Prostate gland (tissue), 2 donors: ENCODE measurements at regions not wholly inside any gene's neighbourhood (a gene's known extent, or its start where the extent isn't known, plus 50 kb on each side); places are given as distances from the start of the nearest gene placed in this dataset.
"Not testable (repeated sequence)": the region's sequence is repeated elsewhere in the genome, so short reads cannot be mapped to it uniquely, and the experiment has no call there.

ENCODE experiments used
- POLR2A ChIP-seq: fragments of 450-650 bp; IDR thresholded peaks from one replicate; pipeline ENCODE4 v1.6.1; 2016; ENCODE audit warnings: antibody characterized with exemption, mild to moderate bottlenecking
- POLR2AphosphoS5 ChIP-seq: sonication (generic); formaldehyde crosslinking; IDR thresholded peaks from one replicate; pipeline ENCODE4 v1.6.1; 2017; ENCODE audit warnings: antibody characterized with exemption
- TF ChIP-seq, protein P1 (sequence below), 4 experiments: fragments of 200-600 bp in 2 of 4; fragments of 450-650 bp in 2 of 4; sonication (generic) in 2 of 4; IDR thresholded peaks; 1 replicate in 3 of 4; 2 replicates in 1 of 4; pipeline ENCODE4 v1.5.1; 2016 to 2019; ENCODE audit warnings: antibody characterized with exemption in 4 of 4, mild to moderate bottlenecking in 2 of 4, moderate library complexity in 2 of 4

DNA sequence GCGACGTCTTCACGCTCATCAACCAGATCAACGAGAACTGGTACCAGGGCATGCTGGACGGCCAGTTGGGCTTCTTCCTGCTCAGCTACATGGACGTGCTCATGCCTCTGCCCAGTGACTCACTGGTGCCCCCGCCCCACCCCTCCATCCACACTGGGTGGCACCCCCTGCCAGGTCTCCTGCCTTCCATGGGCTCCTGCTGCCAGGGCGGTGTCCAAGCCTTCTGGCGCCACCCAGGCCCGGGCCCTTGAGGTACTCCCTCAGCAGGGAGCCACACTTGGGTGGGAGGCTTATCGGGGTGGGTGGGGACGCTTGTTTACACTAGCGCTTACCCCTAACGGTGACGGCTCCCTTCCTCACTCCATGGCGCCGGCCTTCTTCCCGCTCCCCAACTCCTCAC lies 148.2 kb downstream of the GOSR1 start:
- TF ChIP-seq POLR2AphosphoS5, POLR2A: not testable (repeated sequence)
- TF ChIP-seq, protein P1, sequence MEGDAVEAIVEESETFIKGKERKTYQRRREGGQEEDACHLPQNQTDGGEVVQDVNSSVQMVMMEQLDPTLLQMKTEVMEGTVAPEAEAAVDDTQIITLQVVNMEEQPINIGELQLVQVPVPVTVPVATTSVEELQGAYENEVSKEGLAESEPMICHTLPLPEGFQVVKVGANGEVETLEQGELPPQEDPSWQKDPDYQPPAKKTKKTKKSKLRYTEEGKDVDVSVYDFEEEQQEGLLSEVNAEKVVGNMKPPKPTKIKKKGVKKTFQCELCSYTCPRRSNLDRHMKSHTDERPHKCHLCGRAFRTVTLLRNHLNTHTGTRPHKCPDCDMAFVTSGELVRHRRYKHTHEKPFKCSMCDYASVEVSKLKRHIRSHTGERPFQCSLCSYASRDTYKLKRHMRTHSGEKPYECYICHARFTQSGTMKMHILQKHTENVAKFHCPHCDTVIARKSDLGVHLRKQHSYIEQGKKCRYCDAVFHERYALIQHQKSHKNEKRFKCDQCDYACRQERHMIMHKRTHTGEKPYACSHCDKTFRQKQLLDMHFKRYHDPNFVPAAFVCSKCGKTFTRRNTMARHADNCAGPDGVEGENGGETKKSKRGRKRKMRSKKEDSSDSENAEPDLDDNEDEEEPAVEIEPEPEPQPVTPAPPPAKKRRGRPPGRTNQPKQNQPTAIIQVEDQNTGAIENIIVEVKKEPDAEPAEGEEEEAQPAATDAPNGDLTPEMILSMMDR (IDR thresholded peaks at IDR 0.05) = not testable (repeated sequence)
